GM12878 (cell line): ENCODE measurements at regions not wholly inside any gene's neighbourhood (a gene's known extent, or its start where the extent isn't known, plus 50 kb on each side); places are given as distances from the start of the nearest gene placed in this dataset.

ENCODE experiments used
- ASH2L ChIP-seq: fragments of 300-600, 200-600 bp; sonication (generic); IDR thresholded peaks from 2 replicates; pipeline ENCODE4 v1.6.1; 2017; ENCODE audit warnings: low read depth, mild to moderate bottlenecking, borderline replicate concordance
- BRCA1 ChIP-seq: IDR thresholded peaks from 2 replicates; pipeline ENCODE4 v1.6.1; 2011; ENCODE audit warnings: low read depth, low read length, improper control_type of control experiment
- CTCF ChIP-seq, 3 experiments: IDR thresholded peaks in 2 of 3; conservative IDR thresholded peaks in 1 of 3; 2 replicates each; pipeline ENCODE4 v1.5.1; 2011; ENCODE audit warnings: low read depth in 3 of 3, low read length in 3 of 3, mild to moderate bottlenecking in 3 of 3, control low read depth in 2 of 3, moderate library complexity in 2 of 3, inconsistent platforms in 1 of 3, mixed read lengths in 1 of 3; ENCODE audit not compliant: control insufficient read depth in 2 of 3, insufficient read depth in 1 of 3; ENCODE audit errors: extremely low read depth in 1 of 3
- NR2C2 ChIP-seq: IDR thresholded peaks from 2 replicates; pipeline ENCODE4 v1.6.1; 2011; ENCODE audit warnings: borderline replicate concordance, low read depth; ENCODE audit not compliant: control insufficient read depth, insufficient read length
- POLR2A ChIP-seq: IDR thresholded peaks from 2 replicates; pipeline ENCODE4 v1.6.1; 2011; ENCODE audit warnings: low read depth, mild to moderate bottlenecking, low read length
- POLR2AphosphoS5 ChIP-seq: IDR thresholded peaks from 2 replicates; pipeline ENCODE4 v1.6.1; 2011; ENCODE audit warnings: mild to moderate bottlenecking, low read length, inconsistent platforms
- SIN3A ChIP-seq: IDR thresholded peaks from 2 replicates; pipeline ENCODE4 v1.6.1; 2012; ENCODE audit warnings: low read depth, low read length, improper control_type of control experiment
- STAT1 ChIP-seq: fragments of 450-650 bp; conservative IDR thresholded peaks from 2 replicates; pipeline ENCODE4 v1.6.1; 2014; ENCODE audit warnings: antibody characterized with exemption, mild to moderate bottlenecking
- ZBTB40 ChIP-seq: fragments of 450-650 bp; IDR thresholded peaks from 2 replicates; pipeline ENCODE4 v1.6.1; 2016; ENCODE audit warnings: mild to moderate bottlenecking, moderate library complexity, borderline replicate concordance

GRCh38 chr3:135678386-135678785 is 287.1 kb upstream of the PPP2R3A start:
- TF ChIP-seq ZBTB40 = no peak
- TF ChIP-seq POLR2AphosphoS5 = no peak
- TF ChIP-seq POLR2A = no peak
- no peak for TF ChIP-seq ASH2L
- TF ChIP-seq CTCF (IDR thresholded peaks at IDR 0.05 in 2 of 3, conservative IDR thresholded peaks at IDR 0.05 in 1 of 3; ENCODE audit: control insufficient read depth in 2 of 3, extremely low read depth in 1 of 3, insufficient read depth in 1 of 3, low read depth in 3 of 3, low read length in 3 of 3) = no peak
- TF ChIP-seq NR2C2 = no peak
- TF ChIP-seq STAT1 = no peak
- no peak for TF ChIP-seq BRCA1
- no peak for TF ChIP-seq SIN3A
